Omental fat pad (tissue), 3 donors: ENCODE measurements at regions not wholly inside any gene's neighbourhood (a gene's known extent, or its start where the extent isn't known, plus 50 kb on each side); places are given as distances from the start of the nearest gene placed in this dataset.
A peak's percentile ranks its signal among the peaks of the same experiment; 100 is the strongest.

Experiments used
- ATAC-seq: fragments of 150-250 bp; one replicate; pipeline ENCODE4 v1.9.1; 2016; ENCODE audit warnings: mild to moderate bottlenecking, moderate library complexity; ENCODE audit not compliant: low FRiP score
- DNase-seq: peaks from one replicate; pipeline ENCODE4 v3.0.0-alpha.2; 2019; ENCODE audit warnings: low spot score
- TF ChIP-seq, protein P1 (sequence below), 3 donors: fragments of 450-650 bp; IDR thresholded peaks; one replicate each; pipeline ENCODE4 v1.5.1; 2016 to 2017; ENCODE audit warnings: antibody characterized with exemption in 3 of 3, mild to moderate bottlenecking in 3 of 3, moderate library complexity in 2 of 3

DNA sequence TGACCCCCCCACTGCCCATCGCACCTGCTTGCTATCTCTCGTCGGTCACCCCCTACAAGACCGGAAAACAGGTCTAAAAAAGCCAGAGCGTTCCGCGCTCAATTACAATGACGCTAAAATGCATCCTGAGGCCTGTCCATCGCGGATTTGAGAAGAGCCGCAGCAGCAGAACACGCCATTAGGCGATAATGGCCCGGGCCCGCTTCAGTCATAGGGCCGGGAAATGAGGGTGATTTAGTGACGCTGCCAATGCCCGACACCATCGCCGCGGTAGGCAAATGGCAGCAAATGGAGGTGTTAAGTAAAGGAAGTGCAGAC is 64.1 kb upstream of the SSX2IP start:
- DNase-seq (no peak), ATAC-seq (no peak)
- TF ChIP-seq, protein P1, sequence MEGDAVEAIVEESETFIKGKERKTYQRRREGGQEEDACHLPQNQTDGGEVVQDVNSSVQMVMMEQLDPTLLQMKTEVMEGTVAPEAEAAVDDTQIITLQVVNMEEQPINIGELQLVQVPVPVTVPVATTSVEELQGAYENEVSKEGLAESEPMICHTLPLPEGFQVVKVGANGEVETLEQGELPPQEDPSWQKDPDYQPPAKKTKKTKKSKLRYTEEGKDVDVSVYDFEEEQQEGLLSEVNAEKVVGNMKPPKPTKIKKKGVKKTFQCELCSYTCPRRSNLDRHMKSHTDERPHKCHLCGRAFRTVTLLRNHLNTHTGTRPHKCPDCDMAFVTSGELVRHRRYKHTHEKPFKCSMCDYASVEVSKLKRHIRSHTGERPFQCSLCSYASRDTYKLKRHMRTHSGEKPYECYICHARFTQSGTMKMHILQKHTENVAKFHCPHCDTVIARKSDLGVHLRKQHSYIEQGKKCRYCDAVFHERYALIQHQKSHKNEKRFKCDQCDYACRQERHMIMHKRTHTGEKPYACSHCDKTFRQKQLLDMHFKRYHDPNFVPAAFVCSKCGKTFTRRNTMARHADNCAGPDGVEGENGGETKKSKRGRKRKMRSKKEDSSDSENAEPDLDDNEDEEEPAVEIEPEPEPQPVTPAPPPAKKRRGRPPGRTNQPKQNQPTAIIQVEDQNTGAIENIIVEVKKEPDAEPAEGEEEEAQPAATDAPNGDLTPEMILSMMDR (IDR thresholded peaks at IDR 0.05): no peak

DNA sequence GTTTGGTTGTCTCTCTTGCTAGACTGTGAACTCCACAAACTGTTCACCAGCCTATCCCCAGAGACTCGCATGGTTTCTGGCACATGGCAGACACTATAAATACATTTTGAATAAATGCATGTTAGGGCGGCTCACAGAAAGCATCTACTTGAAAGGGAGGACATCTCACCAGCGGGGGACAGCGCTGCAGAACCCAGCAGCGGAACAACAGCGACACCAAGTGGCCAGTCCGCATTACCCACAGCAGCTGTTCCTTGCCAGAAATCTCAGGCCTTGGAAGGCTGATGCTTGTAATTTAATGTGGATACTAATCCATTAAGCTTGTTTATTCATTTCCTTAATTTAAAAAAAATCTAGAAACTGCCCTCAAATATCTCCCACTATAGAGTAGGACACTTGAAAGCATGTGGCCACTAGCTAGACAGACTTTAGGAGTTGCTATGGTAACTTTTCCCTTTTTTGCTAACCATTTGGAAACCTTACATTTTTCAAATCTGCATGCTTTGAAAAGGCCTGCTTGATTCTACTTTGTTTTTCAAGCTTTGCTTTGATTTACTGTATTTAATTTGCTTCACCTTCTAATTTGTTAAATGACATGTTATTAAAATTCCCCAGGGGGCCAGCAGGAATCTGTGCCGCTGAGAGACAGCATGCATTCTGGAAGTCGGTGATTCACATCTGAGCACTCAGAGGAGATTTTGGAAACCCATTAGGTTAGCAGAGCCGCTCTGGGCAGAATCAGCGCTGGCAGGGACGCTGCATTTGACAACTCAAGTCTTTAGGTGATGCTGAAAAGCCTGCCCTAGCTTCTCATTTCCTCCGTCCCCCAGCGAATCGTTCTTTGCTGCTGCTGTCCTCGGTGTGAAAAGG is 63.5 kb upstream of the SSX2IP start:
- TF ChIP-seq, protein P1 (IDR thresholded peaks at IDR 0.05): peak in 1 of 3 donors; percentile 45
- DNase-seq (peak; percentile 39), ATAC-seq (no peak)

DNA sequence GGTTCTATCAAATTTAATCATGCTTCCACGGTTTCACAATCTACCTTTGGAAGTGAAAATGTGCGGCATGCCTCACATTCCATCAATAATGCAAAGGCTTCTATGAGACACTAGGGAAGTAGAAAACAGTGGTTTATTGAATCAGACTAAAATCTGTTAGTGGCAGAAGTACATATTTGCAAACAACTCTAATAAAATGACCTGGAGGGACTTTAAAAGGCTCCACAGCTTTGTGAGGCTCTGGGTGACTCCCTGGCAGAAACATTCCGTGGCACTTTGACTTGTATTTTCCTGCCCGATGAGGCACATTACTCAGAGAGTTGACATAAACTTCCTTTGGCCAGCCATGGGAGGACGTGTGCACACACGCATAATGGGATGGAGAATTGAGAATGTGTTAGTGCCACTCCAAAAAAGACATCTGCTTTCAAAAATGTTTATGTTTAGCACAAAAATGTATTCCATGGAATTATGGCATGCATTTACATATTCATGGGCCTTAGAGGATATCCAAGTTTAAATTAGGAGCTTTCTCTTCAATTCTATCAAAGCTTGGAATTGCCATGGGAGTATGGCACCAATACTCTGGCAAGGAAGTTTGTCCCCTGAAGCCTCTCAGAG is 60.0 kb upstream of the SSX2IP start:
- DNase-seq (no peak), ATAC-seq (no peak)
- TF ChIP-seq, protein P1 (IDR thresholded peaks at IDR 0.05): no peak

DNA sequence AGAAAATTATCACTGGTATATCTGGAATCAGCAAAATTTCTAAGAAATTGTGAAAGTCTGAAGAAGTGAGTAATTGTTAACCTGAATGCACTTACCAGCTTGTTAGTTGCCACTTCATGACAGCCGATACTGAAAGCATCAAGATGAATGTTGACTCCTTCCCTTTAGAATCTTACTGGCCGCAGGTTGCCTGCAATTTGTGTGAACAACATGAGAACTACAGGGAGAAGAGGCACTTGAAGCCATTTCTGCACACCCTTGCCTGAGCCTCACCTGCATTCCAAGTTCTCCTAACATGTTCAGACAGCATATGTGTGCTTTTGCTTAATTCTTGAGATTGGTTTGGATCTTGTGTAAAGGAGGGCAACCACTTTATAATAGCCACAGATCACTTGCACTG is 59.2 kb upstream of the SSX2IP start:
- no peak for DNase-seq
- ATAC-seq: peak; percentile 52

DNA sequence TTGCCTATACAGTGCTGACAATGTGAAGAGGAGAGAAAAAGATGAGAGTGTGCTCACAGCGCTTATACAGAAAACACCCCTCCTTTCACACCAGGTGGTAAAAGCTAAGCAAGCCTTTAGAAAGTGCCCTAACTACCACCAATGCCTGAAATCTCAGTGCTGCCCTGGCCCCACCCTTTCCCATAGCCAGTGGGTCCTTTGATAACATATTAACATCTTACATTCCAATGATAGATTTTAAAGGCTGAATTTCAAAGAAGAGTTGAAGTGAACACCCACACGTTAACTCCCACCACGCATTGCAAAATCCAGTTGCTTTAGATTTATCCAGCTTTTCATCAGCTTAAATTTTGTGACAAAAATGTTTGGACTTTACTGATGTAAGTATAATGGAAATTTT is 58.1 kb upstream of the SSX2IP start:
- TF ChIP-seq, protein P1 (IDR thresholded peaks at IDR 0.05): no peak
- no peak for DNase-seq
- ATAC-seq: no peak

More for the DNA sequence above, 59.2 kb upstream of the SSX2IP start:
- TF ChIP-seq, protein P1 (IDR thresholded peaks at IDR 0.05): no peak

DNA sequence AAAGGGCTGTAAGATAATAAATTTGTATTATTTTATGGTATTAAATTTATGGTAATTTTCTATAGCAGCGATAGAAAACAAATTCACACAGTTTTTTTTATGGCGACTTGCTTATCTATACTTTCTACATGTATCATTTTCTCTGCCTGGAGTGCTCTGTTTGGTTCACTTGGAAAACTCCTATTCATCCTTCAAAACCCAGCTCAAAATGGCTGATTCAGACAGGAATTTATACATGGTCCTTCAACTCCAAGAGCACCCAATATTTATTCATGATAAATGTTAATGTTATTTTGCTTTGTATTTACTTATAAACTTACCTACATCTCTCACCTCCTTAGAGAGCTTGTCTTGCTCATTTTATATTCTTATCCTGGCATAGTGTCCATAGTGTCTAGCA is 55.6 kb upstream of the SSX2IP start:
- DNase-seq (no peak), ATAC-seq (no peak)
- TF ChIP-seq, protein P1 (IDR thresholded peaks at IDR 0.05): no peak

DNA sequence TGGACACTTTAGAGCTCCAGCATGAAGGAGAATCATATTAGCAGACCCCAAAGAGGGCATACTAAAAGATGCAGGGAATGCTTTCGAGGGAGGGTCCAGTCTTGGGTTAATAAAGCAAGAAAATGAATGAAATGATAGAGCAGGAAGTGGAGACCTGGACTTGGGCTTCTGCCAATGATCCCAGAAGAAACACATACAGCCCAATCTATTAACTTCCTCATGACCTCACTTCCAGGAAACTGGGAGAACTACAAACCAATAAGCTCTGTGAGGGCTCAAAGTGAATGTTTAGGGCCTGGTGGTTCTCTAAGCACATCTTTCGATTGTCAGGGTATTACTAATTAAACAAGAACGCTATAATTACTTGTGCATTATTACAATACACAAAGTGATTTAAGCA is 53.6 kb upstream of the SSX2IP start:
- TF ChIP-seq, protein P1 (IDR thresholded peaks at IDR 0.05): no peak
- no peak for ATAC-seq
- DNase-seq: no peak
